Stomach smooth muscle (tissue), 2 donors: ENCODE measurements at regions not wholly inside any gene's neighbourhood (a gene's known extent, or its start where the extent isn't known, plus 50 kb on each side); places are given as distances from the start of the nearest gene placed in this dataset.

ENCODE experiments used
- H3K27ac ChIP-seq: one replicate; pipeline ENCODE4 v1.7.0; 2013; ENCODE audit warnings: mild to moderate bottlenecking, low read length, inconsistent platforms
- H3K27me3 ChIP-seq, 2 donors: one replicate each; pipeline ENCODE4 v1.7.0; 2013; ENCODE audit warnings: low read length in 2 of 2; ENCODE audit not compliant: insufficient read depth in 2 of 2, control insufficient read depth in 1 of 2
- H3K36me3 ChIP-seq, 2 donors: one replicate each; pipeline ENCODE4 v1.7.0; 2013; ENCODE audit warnings: low read length in 2 of 2; ENCODE audit not compliant: control insufficient read depth in 2 of 2, insufficient read depth in 2 of 2
- H3K4me1 ChIP-seq: one replicate; pipeline ENCODE4 v1.7.0; 2013; ENCODE audit warnings: low read length; ENCODE audit not compliant: control insufficient read depth, insufficient read depth
- H3K4me3 ChIP-seq, 2 donors: one replicate each; pipeline ENCODE4 v1.7.0; 2013; ENCODE audit warnings: low read length in 2 of 2
- H3K9ac ChIP-seq, 2 donors: one replicate each; pipeline ENCODE4 v1.7.0; 2013; ENCODE audit warnings: low read length in 2 of 2, mild to moderate bottlenecking in 1 of 2
- H3K9me3 ChIP-seq, 2 donors: one replicate each; pipeline ENCODE4 v1.7.0; 2013; ENCODE audit warnings: low read length in 2 of 2; ENCODE audit not compliant: control insufficient read depth in 2 of 2
- donor health status: healthy.
- donor health status: Pancreatic carcinoma.

DNA sequence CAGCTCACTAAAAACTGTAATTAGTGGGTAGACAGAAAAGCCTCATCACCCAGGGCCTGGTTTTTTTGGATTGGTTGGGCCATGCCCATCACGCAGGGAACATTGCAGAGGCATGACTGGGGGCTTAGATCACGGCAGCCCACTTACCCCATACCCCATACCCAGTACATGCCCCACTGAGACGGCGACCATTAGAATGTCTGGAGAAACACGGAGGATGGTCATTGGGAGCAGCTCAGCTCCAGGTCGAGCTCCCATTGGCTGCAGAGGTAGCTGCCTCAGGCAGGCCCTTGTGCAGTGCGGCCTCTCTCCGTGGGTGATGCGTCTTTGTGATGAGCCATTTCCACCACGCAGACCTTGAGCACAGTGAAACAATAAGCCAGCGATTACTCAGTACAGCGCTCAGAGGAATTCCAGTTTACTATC lies 204.0 kb downstream of the GADD45G start:
- Histone ChIP-seq H3K9me3 (no peaks in the 10 kb centered on the region), H3K27ac (no peak overlapping the region), H3K9ac (no peak overlapping the region), H3K4me1 (peaks cover 2% of the 10 kb centered on the region), H3K4me3 (no peak overlapping the region), H3K27me3 (no peaks in the 10 kb centered on the region), H3K36me3 (no peaks in the 10 kb centered on the region)

GRCh38 chr9:89810431-89810830 lies 205.6 kb downstream of the GADD45G start:
- Histone ChIP-seq H3K9me3 (no peaks in the 10 kb centered on the region), H3K27ac (no peak overlapping the region), H3K4me1 (peaks cover 2% of the 10 kb centered on the region), H3K36me3 (no peaks in the 10 kb centered on the region), H3K9ac (no peak overlapping the region), H3K27me3 (no peaks in the 10 kb centered on the region), H3K4me3 (no peak overlapping the region)

- no peaks in the 10 kb centered on the region for H3K27me3 ChIP-seq
- H3K4me1 ChIP-seq: peaks cover 2% of the 10 kb centered on the region
- H3K9me3 ChIP-seq: no peaks in the 10 kb centered on the region
- no peak overlapping the region for H3K27ac ChIP-seq
- H3K9ac ChIP-seq: no peak overlapping the region
- no peaks in the 10 kb centered on the region for H3K36me3 ChIP-seq
- no peak overlapping the region for H3K4me3 ChIP-seq
Measured at GRCh38 chr9:89811356-89811755, 206.5 kb downstream of the GADD45G start.

GRCh38 chr9:89811886-89812450 lies 207.2 kb downstream of the GADD45G start:
- Histone ChIP-seq H3K27me3 (no peaks in the 10 kb centered on the region), H3K9me3 (no peaks in the 10 kb centered on the region), H3K4me3 (no peak overlapping the region), H3K36me3 (no peaks in the 10 kb centered on the region), H3K4me1 (peaks cover 7% of the 10 kb centered on the region), H3K27ac (no peak overlapping the region), H3K9ac (no peak overlapping the region)

DNA sequence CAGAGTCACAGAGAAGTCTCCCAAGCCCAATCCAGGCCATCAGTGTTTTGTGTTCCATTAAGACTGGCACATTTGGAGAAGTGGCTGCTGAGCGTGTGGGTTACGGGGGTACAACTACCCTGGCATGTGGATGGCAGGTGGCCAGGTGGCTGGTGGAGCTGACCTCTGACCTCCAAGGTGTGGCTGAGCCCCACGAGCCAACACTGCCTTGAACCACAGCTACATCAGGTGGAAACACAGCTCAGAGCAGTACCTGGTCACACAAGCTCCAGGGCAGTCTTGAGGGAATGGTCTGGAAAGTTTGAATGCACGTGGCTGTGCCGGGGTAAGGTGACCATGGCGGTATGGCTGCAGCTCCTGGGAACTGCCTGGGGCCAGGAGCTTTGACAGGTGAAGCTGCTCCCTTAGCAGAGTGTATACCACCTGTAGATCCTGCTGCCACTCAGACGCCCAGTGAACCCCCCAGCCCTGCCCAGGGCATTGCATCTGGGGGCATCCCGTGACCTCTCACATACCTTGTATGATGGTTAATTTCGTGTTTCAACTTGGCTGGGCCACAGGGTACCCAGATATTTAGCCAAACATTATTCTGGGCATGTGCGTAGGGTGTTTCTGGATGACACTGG lies 207.9 kb downstream of the GADD45G start:
- no peaks in the 10 kb centered on the region for H3K27me3 ChIP-seq
- no peaks in the 10 kb centered on the region for H3K36me3 ChIP-seq
- no peak overlapping the region for H3K27ac ChIP-seq
- no peaks in the 10 kb centered on the region for H3K9me3 ChIP-seq
- no peak overlapping the region for H3K9ac ChIP-seq
- H3K4me1 ChIP-seq: peaks cover 7% of the 10 kb centered on the region
- no peak overlapping the region for H3K4me3 ChIP-seq

GRCh38 chr9:89813482-89813881 lies 208.7 kb downstream of the GADD45G start:
- H3K36me3 ChIP-seq: no peaks in the 10 kb centered on the region
- no peaks in the 10 kb centered on the region for H3K9me3 ChIP-seq
- no peak overlapping the region for H3K27ac ChIP-seq
- H3K27me3 ChIP-seq: no peaks in the 10 kb centered on the region
- H3K9ac ChIP-seq: no peak overlapping the region
- no peak overlapping the region for H3K4me3 ChIP-seq
- H3K4me1 ChIP-seq: peaks cover 7% of the 10 kb centered on the region

DNA sequence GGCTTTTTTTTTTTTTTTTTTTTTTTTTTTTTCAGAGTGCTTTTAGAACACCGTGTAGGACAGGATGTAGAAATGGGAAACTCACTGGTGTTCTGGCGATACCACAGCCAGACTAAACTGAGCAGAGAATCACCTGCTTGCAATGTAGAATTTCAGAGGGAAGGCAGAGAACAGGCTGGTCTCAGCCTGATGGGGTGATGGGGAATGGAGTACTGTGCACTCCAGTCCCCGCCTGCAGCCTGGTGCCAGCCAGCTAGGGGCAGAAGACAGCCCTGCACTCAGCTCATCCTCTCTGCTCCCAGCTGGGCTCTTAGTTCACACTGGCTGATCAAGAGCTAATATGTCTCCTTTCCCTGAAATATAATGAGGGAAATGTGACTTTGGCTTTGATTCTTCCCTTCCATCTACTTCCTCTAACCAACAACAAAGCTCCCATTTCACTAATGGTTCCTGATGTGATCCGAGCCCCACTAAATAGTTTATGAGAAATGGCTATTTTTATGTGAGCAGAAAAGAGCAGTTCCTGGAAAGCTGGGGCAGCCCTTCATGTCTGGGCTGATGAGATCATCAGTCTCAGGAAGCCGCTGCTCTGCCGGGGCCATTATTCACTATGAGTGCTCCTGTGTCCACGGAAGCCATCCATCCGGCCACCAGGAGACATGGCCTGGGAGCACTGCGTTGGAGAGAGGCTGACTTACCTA lies 209.7 kb downstream of the GADD45G start:
- Histone ChIP-seq H3K27me3 (no peaks in the 10 kb centered on the region), H3K4me1 (peaks cover 7% of the 10 kb centered on the region), H3K27ac (no peak overlapping the region), H3K9me3 (no peaks in the 10 kb centered on the region), H3K9ac (no peak overlapping the region), H3K36me3 (no peaks in the 10 kb centered on the region), H3K4me3 (no peak overlapping the region)

- Histone ChIP-seq H3K27ac (no peak overlapping the region), H3K4me3 (no peak overlapping the region), H3K9ac (no peak overlapping the region), H3K4me1 (peaks cover 7% of the 10 kb centered on the region), H3K36me3 (no peaks in the 10 kb centered on the region), H3K9me3 (no peaks in the 10 kb centered on the region), H3K27me3 (no peaks in the 10 kb centered on the region)
Measured at GRCh38 chr9:89815061-89815902, 210.5 kb downstream of the GADD45G start.

DNA sequence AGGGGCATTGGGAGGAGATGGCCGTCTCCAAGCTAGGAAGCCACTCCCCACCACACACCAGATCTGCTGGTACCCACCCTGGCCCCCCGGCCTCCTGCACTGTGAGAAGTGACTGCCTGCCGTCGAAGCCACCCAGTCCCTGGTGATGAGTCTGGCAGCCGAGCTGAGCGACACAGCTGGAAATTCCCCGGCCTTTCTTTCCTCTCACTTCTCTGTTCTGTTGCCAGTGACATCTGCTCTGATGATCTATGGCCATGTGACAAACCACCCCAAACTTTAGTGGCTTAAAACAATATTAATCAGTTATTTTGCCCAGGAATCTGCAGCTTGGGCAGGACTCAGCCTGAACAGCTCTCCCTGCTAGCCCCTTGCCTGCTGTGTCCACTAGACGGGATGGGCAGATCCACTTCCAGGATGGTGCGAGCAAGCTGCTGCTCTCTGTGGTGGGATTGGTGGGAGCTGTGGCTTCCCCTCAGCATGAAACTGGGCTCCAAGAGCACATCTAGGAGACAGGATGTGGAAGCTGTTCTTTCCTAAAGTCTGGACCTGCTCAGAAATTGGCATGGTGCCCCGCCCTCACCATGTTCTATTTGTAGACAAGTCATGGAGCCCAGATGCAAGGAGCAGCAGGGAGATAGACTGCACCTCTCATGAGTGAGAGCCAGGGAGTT lies 211.2 kb downstream of the GADD45G start:
- no peaks in the 10 kb centered on the region for H3K36me3 ChIP-seq

GRCh38 chr9:89817151-89817950 lies 212.5 kb downstream of the GADD45G start:
- Histone ChIP-seq H3K4me3 (no peak overlapping the region), H3K9me3 (no peaks in the 10 kb centered on the region), H3K27ac (no peak overlapping the region), H3K4me1 (peaks cover 5% of the 10 kb centered on the region), H3K9ac (no peak overlapping the region), H3K36me3 (no peaks in the 10 kb centered on the region), H3K27me3 (no peaks in the 10 kb centered on the region)

More for the DNA sequence above, 211.2 kb downstream of the GADD45G start:
- Histone ChIP-seq H3K27me3 (no peaks in the 10 kb centered on the region), H3K9ac (no peak overlapping the region), H3K9me3 (no peaks in the 10 kb centered on the region), H3K4me3 (no peak overlapping the region), H3K4me1 (peaks cover 5% of the 10 kb centered on the region), H3K27ac (no peak overlapping the region)
